A673 (cell line): ENCODE measurements at regions not wholly inside any gene's neighbourhood (a gene's known extent, or its start where the extent isn't known, plus 50 kb on each side); places are given as distances from the start of the nearest gene placed in this dataset.

ENCODE experiments used
- CTCF ChIP-seq: fragments of 300-800, 200-600 bp; sonication (generic); conservative IDR thresholded peaks from 2 replicates; pipeline ENCODE4 v1.5.1; 2017; ENCODE audit warnings: low read depth, mild to moderate bottlenecking, antibody characterized with exemption, low read length, moderate library complexity, mixed read lengths
- EZH2 ChIP-seq: fragments of 200-600 bp; sonication (generic); IDR thresholded peaks from 2 replicates; pipeline ENCODE4 v1.6.1; 2017; ENCODE audit warnings: borderline replicate concordance, low read depth, mild to moderate bottlenecking, mixed read lengths, antibody characterized with exemption, low read length; ENCODE audit not compliant: poor library complexity, severe bottlenecking

- TF ChIP-seq CTCF (no peak), EZH2 (no peak)
Observed at GRCh38 chr14:71396050-71396677, 488.9 kb downstream of the PCNX1 start.
